SH-SY5Y (cell line): ENCODE measurements at regions not wholly inside any gene's neighbourhood (a gene's known extent, or its start where the extent isn't known, plus 50 kb on each side); places are given as distances from the start of the nearest gene placed in this dataset.

ENCODE experiments used
- GATA2 ChIP-seq: IDR thresholded peaks from 2 replicates; pipeline ENCODE4 v1.6.1; 2011; ENCODE audit warnings: mild to moderate bottlenecking, low read depth, low read length
- GATA3 ChIP-seq: IDR thresholded peaks from 2 replicates; pipeline ENCODE4 v1.6.1; 2011; ENCODE audit warnings: low read depth, mild to moderate bottlenecking, low read length, moderate library complexity

- TF ChIP-seq GATA3 (no peak), GATA2 (no peak)
Observed at GRCh38 chr5:118310401-118310800, 677.9 kb downstream of the DTWD2 start.

GRCh38 chr5:118303296-118303695 lies 685.1 kb downstream of the DTWD2 start:
- no peak for TF ChIP-seq GATA2
- TF ChIP-seq GATA3, result no peak

- no peak for TF ChIP-seq GATA3
- no peak for TF ChIP-seq GATA2
Observed at GRCh38 chr5:118302786-118303185, 685.6 kb downstream of the DTWD2 start.

GRCh38 chr5:118301696-118302095 lies 686.7 kb downstream of the DTWD2 start:
- TF ChIP-seq GATA2 (no peak), GATA3 (no peak)

- TF ChIP-seq GATA3, result no peak
- no peak for TF ChIP-seq GATA2
Observed at GRCh38 chr5:118295045-118295444, 693.3 kb downstream of the DTWD2 start.

- TF ChIP-seq GATA3 (no peak), GATA2 (no peak)
Observed at GRCh38 chr5:118293378-118293777, 695.0 kb downstream of the DTWD2 start.

GRCh38 chr5:118290204-118290603 lies 698.1 kb downstream of the DTWD2 start:
- TF ChIP-seq GATA2, result no peak
- TF ChIP-seq GATA3, result no peak

- TF ChIP-seq GATA3, result no peak
- no peak for TF ChIP-seq GATA2
Observed at GRCh38 chr5:118279540-118280294, 708.6 kb downstream of the DTWD2 start.

GRCh38 chr5:118270526-118270925 lies 717.8 kb downstream of the DTWD2 start:
- TF ChIP-seq GATA2, result no peak

GRCh38 chr5:118258223-118258622 lies 730.1 kb downstream of the DTWD2 start:
- TF ChIP-seq GATA2, result no peak

GRCh38 chr5:118257066-118257465 lies 731.3 kb downstream of the DTWD2 start:
- TF ChIP-seq GATA2 (no peak), GATA3 (no peak)

GRCh38 chr5:118253225-118254061 lies 734.9 kb downstream of the DTWD2 start:
- TF ChIP-seq GATA3 (no peak), GATA2 (no peak)

- no peak for TF ChIP-seq GATA2
- no peak for TF ChIP-seq GATA3
Observed at GRCh38 chr5:118249386-118249785, 739.0 kb downstream of the DTWD2 start.

- TF ChIP-seq GATA3 (no peak), GATA2 (no peak)
Observed at GRCh38 chr5:118247458-118247857, 740.9 kb downstream of the DTWD2 start.

- TF ChIP-seq GATA2 (no peak), GATA3 (no peak)
Observed at GRCh38 chr5:118243613-118244012, 744.7 kb downstream of the DTWD2 start.
